B cell (primary cell): ENCODE measurements at regions not wholly inside any gene's neighbourhood (a gene's known extent, or its start where the extent isn't known, plus 50 kb on each side); places are given as distances from the start of the nearest gene placed in this dataset.

ENCODE experiments used
- EZH2 ChIP-seq: IDR thresholded peaks from 2 replicates; pipeline ENCODE4 v1.6.1; 2012; ENCODE audit warnings: borderline replicate concordance, low read depth, mild to moderate bottlenecking, moderate library complexity, low read length; ENCODE audit not compliant: insufficient read depth, poor library complexity, severe bottlenecking
- TF ChIP-seq, protein P1 (sequence below): fragments of 200-600 bp; IDR thresholded peaks from one replicate; pipeline ENCODE4 v1.8.0; 2022; ENCODE audit warnings: antibody characterized with exemption, mild to moderate bottlenecking

DNA sequence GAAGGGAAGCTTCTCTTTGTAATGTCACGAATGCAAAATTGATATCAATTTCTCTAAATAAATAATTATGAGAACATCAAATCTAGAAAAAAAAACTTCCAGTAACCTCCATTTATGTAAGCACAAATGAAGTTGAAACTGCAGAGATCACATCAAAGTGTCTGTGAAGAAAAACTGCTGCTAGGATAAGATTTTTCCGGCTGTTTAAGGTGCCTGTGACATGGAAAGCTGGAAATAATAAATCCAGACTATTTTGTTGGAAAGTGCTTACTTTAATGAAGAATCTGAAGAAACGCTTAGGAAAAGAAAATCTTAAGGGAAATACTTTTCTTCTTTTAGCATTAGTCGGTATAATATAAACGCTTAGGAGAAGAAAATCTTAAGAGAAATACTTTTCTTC, 57.0 kb downstream of the CHRM3 start:
- TF ChIP-seq, protein P1, sequence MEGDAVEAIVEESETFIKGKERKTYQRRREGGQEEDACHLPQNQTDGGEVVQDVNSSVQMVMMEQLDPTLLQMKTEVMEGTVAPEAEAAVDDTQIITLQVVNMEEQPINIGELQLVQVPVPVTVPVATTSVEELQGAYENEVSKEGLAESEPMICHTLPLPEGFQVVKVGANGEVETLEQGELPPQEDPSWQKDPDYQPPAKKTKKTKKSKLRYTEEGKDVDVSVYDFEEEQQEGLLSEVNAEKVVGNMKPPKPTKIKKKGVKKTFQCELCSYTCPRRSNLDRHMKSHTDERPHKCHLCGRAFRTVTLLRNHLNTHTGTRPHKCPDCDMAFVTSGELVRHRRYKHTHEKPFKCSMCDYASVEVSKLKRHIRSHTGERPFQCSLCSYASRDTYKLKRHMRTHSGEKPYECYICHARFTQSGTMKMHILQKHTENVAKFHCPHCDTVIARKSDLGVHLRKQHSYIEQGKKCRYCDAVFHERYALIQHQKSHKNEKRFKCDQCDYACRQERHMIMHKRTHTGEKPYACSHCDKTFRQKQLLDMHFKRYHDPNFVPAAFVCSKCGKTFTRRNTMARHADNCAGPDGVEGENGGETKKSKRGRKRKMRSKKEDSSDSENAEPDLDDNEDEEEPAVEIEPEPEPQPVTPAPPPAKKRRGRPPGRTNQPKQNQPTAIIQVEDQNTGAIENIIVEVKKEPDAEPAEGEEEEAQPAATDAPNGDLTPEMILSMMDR = no peak
- no peak for TF ChIP-seq EZH2
